ENCODE measurements at regions not wholly inside any gene's neighbourhood (a gene's known extent, or its start where the extent isn't known, plus 50 kb on each side); places are given as distances from the start of the nearest gene placed in this dataset.
"Not testable (repeated sequence)": the region's sequence is repeated elsewhere in the genome, so short reads cannot be mapped to it uniquely, and the experiment has no call there.

DNA sequence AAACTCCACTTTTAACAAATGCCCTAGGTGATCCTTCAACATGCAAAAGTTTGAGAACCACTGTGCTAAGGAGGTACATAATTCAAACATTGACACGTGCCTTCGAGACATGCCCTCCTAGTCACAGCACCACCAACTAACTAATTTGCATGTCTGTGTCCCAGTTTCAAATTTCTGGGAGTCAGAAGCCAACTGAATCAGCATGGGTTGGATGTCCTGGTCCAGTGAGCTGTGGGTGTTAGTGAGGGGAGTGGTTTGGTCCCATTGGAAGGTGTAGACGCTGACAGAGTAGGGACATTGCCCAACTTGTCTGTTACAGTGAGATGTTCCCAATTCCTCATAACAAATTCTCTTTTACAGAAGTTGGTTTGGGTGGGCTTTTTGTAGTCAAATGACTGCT, 67.3 kb upstream of the ADPGK start:
- H3K27me3 ChIP-seq (ENCODE audit: control insufficient read depth, insufficient read depth, low read length), result peaks cover 7% of the 10 kb centered on the region
- TF ChIP-seq CTCF (IDR thresholded peaks at IDR 0.05; ENCODE audit: insufficient read depth, low read length, poor library complexity, severe bottlenecking), result no peak
- H3K4me3 ChIP-seq (ENCODE audit: low read depth, low read length), result no peak overlapping the region
- no peaks in the 10 kb centered on the region for H3K36me3 ChIP-seq (ENCODE audit: control insufficient read depth, insufficient read depth, low read length)
- DNase-seq (ENCODE audit: low read depth), result no peak

GRCh38 chr15:72847806-72848205, 64.2 kb upstream of the ADPGK start:
- Histone ChIP-seq H3K4me3 (ENCODE audit: low read depth, low read length) (no peak overlapping the region), H3K36me3 (ENCODE audit: control insufficient read depth, insufficient read depth, low read length) (no peaks in the 10 kb centered on the region), H3K27me3 (ENCODE audit: control insufficient read depth, insufficient read depth, low read length) (peaks cover 7% of the 10 kb centered on the region)
- TF ChIP-seq CTCF (IDR thresholded peaks at IDR 0.05; ENCODE audit: insufficient read depth, low read length, poor library complexity, severe bottlenecking), result no peak
- DNase-seq (ENCODE audit: low read depth), result no peak

DNA sequence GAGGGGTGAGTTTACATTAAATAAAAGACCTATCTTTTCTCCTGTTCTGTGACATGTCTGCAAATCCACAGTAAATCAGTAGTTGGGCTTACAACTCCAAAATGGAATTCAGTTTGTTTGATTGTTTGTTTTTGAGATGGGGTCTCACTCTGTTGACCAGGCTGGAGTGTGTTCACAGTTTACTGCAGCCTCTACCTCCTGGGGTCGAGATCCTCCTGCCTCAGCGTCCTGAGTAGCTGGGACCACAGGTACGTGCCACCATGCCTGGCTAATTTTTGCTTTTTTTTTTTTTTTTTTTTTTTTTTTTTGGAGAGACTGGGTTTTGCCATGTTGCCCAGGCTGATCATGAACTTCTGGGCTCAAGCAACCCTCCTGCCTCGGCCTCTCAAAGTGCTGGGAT, 63.5 kb upstream of the ADPGK start:
- DNase-seq (ENCODE audit: low read depth), result no peak
- H3K4me3 ChIP-seq (ENCODE audit: low read depth, low read length), result no peak overlapping the region
- TF ChIP-seq CTCF (IDR thresholded peaks at IDR 0.05; ENCODE audit: insufficient read depth, low read length, poor library complexity, severe bottlenecking), result no peak
- peaks cover 7% of the 10 kb centered on the region for H3K27me3 ChIP-seq (ENCODE audit: control insufficient read depth, insufficient read depth, low read length)
- no peaks in the 10 kb centered on the region for H3K36me3 ChIP-seq (ENCODE audit: control insufficient read depth, insufficient read depth, low read length)

- no peaks in the 10 kb centered on the region for H3K36me3 ChIP-seq (ENCODE audit: control insufficient read depth, insufficient read depth, low read length)
- H3K27me3 ChIP-seq (ENCODE audit: control insufficient read depth, insufficient read depth, low read length), result peaks cover 7% of the 10 kb centered on the region
- no peak for DNase-seq (ENCODE audit: low read depth)
- no peak overlapping the region for H3K4me3 ChIP-seq (ENCODE audit: low read depth, low read length)
- TF ChIP-seq CTCF (IDR thresholded peaks at IDR 0.05; ENCODE audit: insufficient read depth, low read length, poor library complexity, severe bottlenecking), result no peak
Observed at GRCh38 chr15:72845981-72846383, 62.4 kb upstream of the ADPGK start.

DNA sequence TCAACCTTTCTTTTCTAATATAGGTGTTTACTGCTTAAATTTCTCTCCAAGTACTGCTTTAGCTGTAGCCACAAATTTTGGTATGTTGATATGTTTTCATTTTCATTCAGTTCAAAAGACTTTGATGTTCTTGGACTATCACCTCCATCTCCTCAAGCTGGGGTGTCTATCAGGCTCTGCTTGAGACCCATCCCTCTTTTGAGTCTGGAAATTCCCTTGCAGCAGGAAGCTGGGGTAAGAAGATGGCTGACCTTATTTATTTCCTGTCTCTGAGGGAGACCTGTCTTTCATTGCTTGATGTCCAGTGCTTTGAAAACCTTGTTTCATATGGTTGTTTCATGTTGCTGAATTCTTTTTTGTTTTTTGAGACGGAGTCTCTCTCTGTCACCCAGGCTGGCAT, 60.5 kb upstream of the ADPGK start:
- TF ChIP-seq CTCF (IDR thresholded peaks at IDR 0.05; ENCODE audit: insufficient read depth, low read length, poor library complexity, severe bottlenecking), result no peak
- peaks cover 2% of the 10 kb centered on the region for H3K27me3 ChIP-seq (ENCODE audit: control insufficient read depth, insufficient read depth, low read length)

GRCh38 chr15:72843340-72843739, 59.8 kb upstream of the ADPGK start:
- not testable (repeated sequence) for H3K4me3 ChIP-seq (ENCODE audit: low read depth, low read length); H3K36me3 ChIP-seq (ENCODE audit: control insufficient read depth, insufficient read depth, low read length); DNase-seq (ENCODE audit: low read depth); H3K27me3 ChIP-seq (ENCODE audit: control insufficient read depth, insufficient read depth, low read length)

More for the DNA sequence above, 60.5 kb upstream of the ADPGK start:
- Histone ChIP-seq H3K4me3 (ENCODE audit: low read depth, low read length) (no peak overlapping the region), H3K36me3 (ENCODE audit: control insufficient read depth, insufficient read depth, low read length) (no peaks in the 10 kb centered on the region)
- no peak for DNase-seq (ENCODE audit: low read depth)
